ENCODE measurements at regions not wholly inside any gene's neighbourhood (a gene's known extent, or its start where the extent isn't known, plus 50 kb on each side); places are given as distances from the start of the nearest gene placed in this dataset.
"Not testable (repeated sequence)": the region's sequence is repeated elsewhere in the genome, so short reads cannot be mapped to it uniquely, and the experiment has no call there.

DNA sequence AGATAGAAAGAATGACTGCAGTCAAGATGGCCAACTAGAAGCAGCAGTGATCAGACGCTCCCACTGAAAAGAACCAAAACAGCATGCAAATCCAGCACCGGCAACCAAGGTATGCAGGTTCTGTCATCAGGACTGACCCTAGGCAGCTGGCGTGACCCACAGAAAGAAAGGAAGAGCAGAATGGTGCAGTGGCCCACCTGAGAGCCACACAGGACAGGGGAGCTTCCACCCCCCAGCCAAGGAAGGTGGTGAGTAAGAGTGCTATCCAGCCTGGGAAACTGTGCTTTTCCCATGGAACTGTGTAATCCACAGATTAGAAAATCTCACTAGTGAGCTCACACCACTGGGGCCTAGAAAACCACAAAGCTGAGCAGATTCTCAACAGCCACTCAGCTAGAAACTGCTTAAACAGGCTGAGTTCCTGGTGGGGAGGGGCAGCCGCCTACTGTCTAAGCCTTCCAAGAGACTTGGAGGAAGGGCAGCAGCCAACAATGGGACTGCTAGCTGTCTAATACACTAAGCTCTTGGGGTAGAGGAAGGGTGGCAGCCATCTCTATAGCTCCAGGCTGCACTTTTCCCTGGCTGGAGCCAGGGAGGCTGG lies 127.9 kb downstream of the EVA1A start:
- Histone ChIP-seq H3K27ac (ENCODE audit: low read depth, low read length) (peak overlapping the region; percentile 13; the same call in 1 of the 2 replicates), H3K9ac (ENCODE audit: low read length) (no peak overlapping the region), H3K27me3 (ENCODE audit: control insufficient read depth, insufficient read depth, low read length) (no peaks in the 10 kb centered on the region), H3K9me3 (ENCODE audit: control insufficient read depth, insufficient read depth, low read depth, low read length) (peaks cover 6% of the 10 kb centered on the region; the same call in 1 of the 2 replicates), H3K36me3 (ENCODE audit: control insufficient read depth, insufficient read depth, low read length) (no peaks in the 10 kb centered on the region), H3K4me1 (ENCODE audit: control insufficient read depth, insufficient read depth, low read length) (peaks cover 51% of the 10 kb centered on the region), H3K4me3 (ENCODE audit: low read depth, low read length) (no peak overlapping the region)

DNA sequence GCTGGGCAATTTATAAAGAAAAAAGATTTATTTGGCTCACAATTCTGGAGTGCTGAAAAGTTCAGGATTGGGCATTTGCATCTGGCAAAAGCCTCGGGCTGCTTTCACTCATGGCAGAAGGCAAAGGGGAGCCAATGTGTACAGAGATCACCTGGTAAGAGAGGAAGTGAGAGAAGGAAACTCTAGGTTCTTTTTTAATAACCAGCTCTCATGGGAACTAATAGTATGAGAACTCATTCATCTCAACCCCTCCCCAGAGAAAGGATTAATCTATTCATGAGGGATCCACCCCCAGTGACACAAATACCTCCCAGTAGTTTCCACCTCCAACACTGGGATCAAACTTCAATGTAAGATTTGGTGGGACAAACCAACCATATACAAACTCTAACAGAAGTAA lies 129.0 kb downstream of the EVA1A start:
- Histone ChIP-seq H3K4me1 (ENCODE audit: control insufficient read depth, insufficient read depth, low read length) (peaks cover 55% of the 10 kb centered on the region), H3K4me3 (ENCODE audit: low read depth, low read length) (no peak overlapping the region), H3K9ac (ENCODE audit: low read length) (no peak overlapping the region), H3K27me3 (ENCODE audit: control insufficient read depth, insufficient read depth, low read length) (no peaks in the 10 kb centered on the region), H3K9me3 (ENCODE audit: control insufficient read depth, insufficient read depth, low read depth, low read length) (peaks cover 4% of the 10 kb centered on the region; the same call in 1 of the 2 replicates), H3K27ac (ENCODE audit: low read depth, low read length) (peak overlapping the region; percentile 47; the same call in 1 of the 2 replicates), H3K36me3 (ENCODE audit: control insufficient read depth, insufficient read depth, low read length) (no peaks in the 10 kb centered on the region)

- Histone ChIP-seq H3K4me3 (ENCODE audit: low read depth, low read length) (no peak overlapping the region), H3K27ac (ENCODE audit: low read depth, low read length) (peak overlapping the region; percentile 47; the same call in 1 of the 2 replicates), H3K36me3 (ENCODE audit: control insufficient read depth, insufficient read depth, low read length) (no peaks in the 10 kb centered on the region), H3K27me3 (ENCODE audit: control insufficient read depth, insufficient read depth, low read length) (no peaks in the 10 kb centered on the region), H3K9me3 (ENCODE audit: control insufficient read depth, insufficient read depth, low read depth, low read length) (no peaks in the 10 kb centered on the region; the same call in 1 of the 2 replicates), H3K4me1 (ENCODE audit: control insufficient read depth, insufficient read depth, low read length) (peaks cover 55% of the 10 kb centered on the region), H3K9ac (ENCODE audit: low read length) (no peak overlapping the region)
Observed at GRCh38 chr2:75431276-75431675, 129.5 kb downstream of the EVA1A start.

GRCh38 chr2:75430449-75430848 lies 130.3 kb downstream of the EVA1A start:
- not testable (repeated sequence) for H3K27me3 ChIP-seq (ENCODE audit: control insufficient read depth, insufficient read depth, low read length); H3K27ac ChIP-seq (ENCODE audit: low read depth, low read length); H3K4me3 ChIP-seq (ENCODE audit: low read depth, low read length); H3K36me3 ChIP-seq (ENCODE audit: control insufficient read depth, insufficient read depth, low read length); H3K9me3 ChIP-seq (ENCODE audit: control insufficient read depth, insufficient read depth, low read depth, low read length)
- Histone ChIP-seq H3K9ac (ENCODE audit: low read length) (peak overlapping the region; percentile 14), H3K4me1 (ENCODE audit: control insufficient read depth, insufficient read depth, low read length) (peaks cover 55% of the 10 kb centered on the region)

DNA sequence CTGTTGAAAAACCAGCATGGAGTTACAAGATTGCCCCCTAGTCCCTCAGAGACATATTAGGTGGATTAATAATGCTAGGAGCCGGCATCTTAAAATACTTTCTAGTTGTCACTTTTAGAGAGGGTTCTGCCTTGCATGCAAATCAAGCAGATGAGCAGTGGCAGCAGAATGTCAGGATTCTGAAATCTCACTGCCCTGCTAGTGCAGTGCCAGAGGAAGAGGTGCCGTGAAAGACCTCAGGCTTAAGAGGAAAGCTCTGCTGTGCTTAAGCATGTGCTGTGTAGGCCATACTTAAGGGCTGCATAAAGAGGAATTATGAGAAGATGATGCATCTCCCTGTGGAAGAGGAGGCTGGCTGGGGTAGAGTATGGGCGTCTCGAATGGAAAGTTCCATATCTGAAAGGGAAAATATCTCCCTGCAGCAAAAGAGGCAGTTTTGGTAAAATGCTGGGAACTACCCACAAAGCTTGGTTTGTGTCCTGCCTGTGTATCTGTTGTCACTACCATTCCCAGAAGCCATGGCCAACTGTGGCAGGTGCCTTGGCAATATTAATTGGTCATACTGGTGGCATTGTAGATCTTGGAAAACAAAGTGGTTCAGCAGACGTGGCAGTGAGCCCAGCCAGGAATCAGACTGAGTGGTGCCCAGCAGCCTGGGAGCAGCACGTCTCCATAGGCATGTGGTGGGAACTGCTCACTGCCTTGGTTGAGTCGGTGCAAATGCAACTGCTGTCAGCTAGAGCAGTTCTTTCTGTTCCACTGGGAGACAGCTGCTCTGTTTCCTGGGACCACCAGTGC lies 131.9 kb downstream of the EVA1A start:
- no peak overlapping the region for H3K9ac ChIP-seq (ENCODE audit: low read length)
- H3K27me3 ChIP-seq (ENCODE audit: control insufficient read depth, insufficient read depth, low read length), result no peaks in the 10 kb centered on the region
- no peaks in the 10 kb centered on the region for H3K36me3 ChIP-seq (ENCODE audit: control insufficient read depth, insufficient read depth, low read length)
- peaks cover 8% of the 10 kb centered on the region; the same call in 1 of the 2 replicates for H3K9me3 ChIP-seq (ENCODE audit: control insufficient read depth, insufficient read depth, low read depth, low read length)
- no peak overlapping the region for H3K4me3 ChIP-seq (ENCODE audit: low read depth, low read length)
- H3K4me1 ChIP-seq (ENCODE audit: control insufficient read depth, insufficient read depth, low read length), result peaks cover 58% of the 10 kb centered on the region
- no peak overlapping the region for H3K27ac ChIP-seq (ENCODE audit: low read depth, low read length)

DNA sequence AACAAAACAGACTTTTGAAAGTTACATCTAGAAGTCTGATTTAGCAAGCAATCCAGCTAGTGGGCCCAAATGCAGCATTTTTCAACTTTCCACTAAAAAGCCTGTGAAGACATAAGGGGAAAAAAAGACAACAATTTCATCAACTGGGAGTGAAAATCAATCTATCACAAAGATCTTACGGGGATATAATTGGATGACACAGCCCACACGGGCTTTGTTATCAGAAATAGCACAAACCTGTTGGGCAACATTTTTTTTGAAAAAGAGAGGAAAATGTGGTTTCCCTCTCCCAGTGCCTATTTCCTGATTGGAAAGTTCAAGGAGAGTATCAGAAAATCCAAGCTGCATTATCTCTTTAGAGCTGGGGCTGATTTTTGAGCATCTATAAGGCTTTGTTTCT lies 132.7 kb downstream of the EVA1A start:
- Histone ChIP-seq H3K36me3 (ENCODE audit: control insufficient read depth, insufficient read depth, low read length) (no peaks in the 10 kb centered on the region), H3K9me3 (ENCODE audit: control insufficient read depth, insufficient read depth, low read depth, low read length) (peaks cover 8% of the 10 kb centered on the region; the same call in 1 of the 2 replicates), H3K4me1 (ENCODE audit: control insufficient read depth, insufficient read depth, low read length) (peaks cover 55% of the 10 kb centered on the region), H3K9ac (ENCODE audit: low read length) (no peak overlapping the region), H3K4me3 (ENCODE audit: low read depth, low read length) (no peak overlapping the region), H3K27me3 (ENCODE audit: control insufficient read depth, insufficient read depth, low read length) (no peaks in the 10 kb centered on the region), H3K27ac (ENCODE audit: low read depth, low read length) (no peak overlapping the region)

- Histone ChIP-seq H3K4me3 (ENCODE audit: low read depth, low read length) (no peak overlapping the region), H3K27me3 (ENCODE audit: control insufficient read depth, insufficient read depth, low read length) (no peaks in the 10 kb centered on the region), H3K36me3 (ENCODE audit: control insufficient read depth, insufficient read depth, low read length) (no peaks in the 10 kb centered on the region), H3K9ac (ENCODE audit: low read length) (no peak overlapping the region), H3K4me1 (ENCODE audit: control insufficient read depth, insufficient read depth, low read length) (peaks cover 29% of the 10 kb centered on the region; the same call in 1 of the 2 replicates), H3K9me3 (ENCODE audit: control insufficient read depth, insufficient read depth, low read depth, low read length) (peaks cover 8% of the 10 kb centered on the region; the same call in 1 of the 2 replicates), H3K27ac (ENCODE audit: low read depth, low read length) (no peak overlapping the region)
Observed at GRCh38 chr2:75424936-75425619, 135.7 kb downstream of the EVA1A start.

DNA sequence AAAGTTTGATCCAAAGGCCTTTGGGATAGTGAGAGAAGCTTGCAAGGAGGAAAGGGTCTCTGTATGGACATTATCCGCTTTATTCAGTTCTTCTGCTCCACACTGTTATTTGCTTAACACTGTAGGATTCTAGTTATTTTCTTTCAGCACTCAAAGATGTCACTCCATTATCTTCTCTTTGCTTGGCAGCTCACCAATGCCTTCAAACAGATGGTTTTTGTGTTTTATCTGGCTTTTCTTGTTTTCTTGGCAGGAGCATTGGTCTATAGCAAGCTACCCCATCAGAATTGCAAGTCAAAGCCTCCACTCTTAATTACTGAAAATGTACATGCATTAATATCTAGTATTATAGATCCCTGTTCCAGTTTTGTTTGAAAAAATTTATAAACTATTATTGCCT lies 138.8 kb downstream of the EVA1A start:
- H3K9me3 ChIP-seq (ENCODE audit: control insufficient read depth, insufficient read depth, low read depth, low read length), result peaks cover 8% of the 10 kb centered on the region; the same call in 1 of the 2 replicates
- H3K27ac ChIP-seq (ENCODE audit: low read depth, low read length), result no peak overlapping the region
- H3K27me3 ChIP-seq (ENCODE audit: control insufficient read depth, insufficient read depth, low read length), result no peaks in the 10 kb centered on the region
- no peaks in the 10 kb centered on the region for H3K36me3 ChIP-seq (ENCODE audit: control insufficient read depth, insufficient read depth, low read length)
- H3K9ac ChIP-seq (ENCODE audit: low read length), result no peak overlapping the region
- no peak overlapping the region for H3K4me3 ChIP-seq (ENCODE audit: low read depth, low read length)
- peaks cover 4% of the 10 kb centered on the region; the same call in 1 of the 2 replicates for H3K4me1 ChIP-seq (ENCODE audit: control insufficient read depth, insufficient read depth, low read length)

GRCh38 chr2:75416420-75417342 lies 144.1 kb downstream of the EVA1A start:
- no peak overlapping the region for H3K4me3 ChIP-seq (ENCODE audit: low read depth, low read length)
- no peaks in the 10 kb centered on the region for H3K36me3 ChIP-seq (ENCODE audit: control insufficient read depth, insufficient read depth, low read length)
- no peaks in the 10 kb centered on the region for H3K9me3 ChIP-seq (ENCODE audit: control insufficient read depth, insufficient read depth, low read depth, low read length)
- H3K27me3 ChIP-seq (ENCODE audit: control insufficient read depth, insufficient read depth, low read length), result no peaks in the 10 kb centered on the region
- no peak overlapping the region for H3K9ac ChIP-seq (ENCODE audit: low read length)
- H3K4me1 ChIP-seq (ENCODE audit: control insufficient read depth, insufficient read depth, low read length), result peaks cover 6% of the 10 kb centered on the region; the same call in 1 of the 2 replicates
- H3K27ac ChIP-seq (ENCODE audit: low read depth, low read length), result no peak overlapping the region

- H3K4me1 ChIP-seq (ENCODE audit: control insufficient read depth, insufficient read depth, low read length), result peaks cover 6% of the 10 kb centered on the region; the same call in 1 of the 2 replicates
- no peak overlapping the region for H3K27ac ChIP-seq (ENCODE audit: low read depth, low read length)
- H3K9ac ChIP-seq (ENCODE audit: low read length), result no peak overlapping the region
- H3K36me3 ChIP-seq (ENCODE audit: control insufficient read depth, insufficient read depth, low read length), result no peaks in the 10 kb centered on the region
- no peaks in the 10 kb centered on the region for H3K27me3 ChIP-seq (ENCODE audit: control insufficient read depth, insufficient read depth, low read length)
- no peak overlapping the region for H3K4me3 ChIP-seq (ENCODE audit: low read depth, low read length)
- H3K9me3 ChIP-seq (ENCODE audit: control insufficient read depth, insufficient read depth, low read depth, low read length), result no peaks in the 10 kb centered on the region
Observed at GRCh38 chr2:75415731-75416130, 145.0 kb downstream of the EVA1A start.

Data from HUES6 (cell line).